A549 (cell line): ENCODE measurements at regions not wholly inside any gene's neighbourhood (a gene's known extent, or its start where the extent isn't known, plus 50 kb on each side); places are given as distances from the start of the nearest gene placed in this dataset.

Experiments
- ATAC-seq, 2 experiments: fragments of 200-7000 bp in 1 of 2; fragments of >200 bp in 1 of 2; cut with Nextera tagmentation in 1 of 2; cut with Tn5 transposase in 1 of 2; 3 replicates each; pipeline versions ENCODE4 v1.8.0 to v1.9.1; 2018 to 2020; ENCODE audit warnings: mild to moderate bottlenecking in 1 of 2, moderate library complexity in 1 of 2
- CTCF ChIA-PET: fragments of 300-600 bp; sonication (Branson Sonifier 250); formaldehyde crosslinking; extraction: SDS; loops from one replicate; lab custom pipeline; 2021; ENCODE audit warnings: antibody characterized with exemption, inconsistent platforms; lab: Yijun Ruan, JAX
- POLR2A ChIA-PET: fragments of 350-600 bp; formaldehyde crosslinking; extraction: SDS; loops from one replicate; lab custom pipeline; 2021; ENCODE audit warnings: antibody characterized with exemption, inconsistent platforms; lab: Yijun Ruan, JAX
- DNase-seq, 2 experiments: peaks; one replicate each; pipeline versions ENCODE4 v3.0.0 to v3.0.0-alpha.2; 2011 to 2016; ENCODE audit warnings: low read depth in 1 of 2, low spot score in 1 of 2
- FAIRE-seq: peaks from 2 replicates; lab custom pipeline; 2011; peaks lifted over from hg19 to GRCh38; lab: Jason Lieb, UNC
- H3K27ac ChIP-seq, 2 experiments: fragments of >200 bp; sonication (Bioruptor Twin); formaldehyde crosslinking; 3 replicates each; pipeline ENCODE4 v1.5.1; 2016 to 2017
- H3K4me1 ChIP-seq: fragments of >200 bp; sonication (Bioruptor Twin); formaldehyde crosslinking; 3 replicates; pipeline ENCODE4 v1.6.1; 2016
- H3K4me2 ChIP-seq: fragments of >200 bp; sonication (Bioruptor Twin); formaldehyde crosslinking; 3 replicates; pipeline ENCODE4 v1.6.1; 2016
- H3K4me3 ChIP-seq: fragments of >200 bp; sonication (Bioruptor Twin); formaldehyde crosslinking; 3 replicates; pipeline ENCODE4 v1.5.1; 2016
- H3K9me3 ChIP-seq: fragments of >200 bp; sonication (Bioruptor Twin); formaldehyde crosslinking; 3 replicates; pipeline ENCODE4 v1.6.1; 2016
- CBX8 ChIP-seq: fragments of 200-600 bp; sonication (generic); IDR thresholded peaks from 2 replicates; pipeline ENCODE4 v1.6.1; 2016
- CEBPB ChIP-seq, 2 experiments: fragments of >200 bp in 1 of 2; sonication (Bioruptor Twin) in 1 of 2; formaldehyde crosslinking in 1 of 2; IDR thresholded peaks; 2 replicates each; pipeline ENCODE4 v1.6.1; 2012 to 2016
- CHD2 ChIP-seq: fragments of 150-350 bp; IDR thresholded peaks from 2 replicates; pipeline ENCODE4 v1.6.1; 2014; ENCODE audit warnings: low read length; ENCODE audit not compliant: partially characterized antibody
- EHMT2 ChIP-seq: fragments of 200-600 bp; sonication (generic); IDR thresholded peaks from 2 replicates; pipeline ENCODE4 v1.6.1; 2016; ENCODE audit warnings: antibody characterized with exemption, low read depth, mild to moderate bottlenecking, moderate library complexity
- EP300 ChIP-seq, 2 experiments: fragments of >200 bp; sonication (Bioruptor Twin); formaldehyde crosslinking; IDR thresholded peaks; 2 replicates in 1 of 2; 3 replicates in 1 of 2; pipeline ENCODE4 v1.6.1; 2016 to 2017
- FOSB ChIP-seq: fragments of 250-450 bp; sonication (Bioruptor Pico); IDR thresholded peaks from 2 replicates; pipeline ENCODE4 v1.5.0; 2020; ENCODE audit warnings: mild to moderate bottlenecking, moderate library complexity
- HEYL ChIP-seq: fragments of 250-450 bp; sonication (Bioruptor Pico); IDR thresholded peaks from 2 replicates; pipeline ENCODE4 v1.8.0; 2021; ENCODE audit warnings: mild to moderate bottlenecking, moderate library complexity
- NR3C1 ChIP-seq: fragments of >200 bp; sonication (Bioruptor Twin); formaldehyde crosslinking; IDR thresholded peaks from 3 replicates; pipeline ENCODE4 v1.6.1; 2017
- POLR2A ChIP-seq: IDR thresholded peaks from 2 replicates; pipeline ENCODE4 v1.6.1; 2012; ENCODE audit warnings: mild to moderate bottlenecking, low read length
- RFX5 ChIP-seq: fragments of 450-650 bp; IDR thresholded peaks from 2 replicates; pipeline ENCODE4 v1.7.1; 2014; ENCODE audit warnings: antibody characterized with exemption, mild to moderate bottlenecking, moderate library complexity
- RNF2 ChIP-seq: fragments of 200-600 bp; sonication (generic); IDR thresholded peaks from 2 replicates; pipeline ENCODE4 v1.6.1; 2016; ENCODE audit warnings: low read depth, mild to moderate bottlenecking, antibody characterized with exemption, moderate library complexity, borderline replicate concordance
- SMC3 ChIP-seq: fragments of >200 bp; sonication (Bioruptor Twin); formaldehyde crosslinking; IDR thresholded peaks from 3 replicates; pipeline ENCODE4 v1.6.1; 2018; ENCODE audit warnings: inconsistent platforms
- SREBF2 ChIP-seq: fragments of 450-650 bp; IDR thresholded peaks from 2 replicates; pipeline ENCODE4 v1.6.1; 2014; ENCODE audit warnings: mild to moderate bottlenecking, moderate library complexity
- TFCP2L1 ChIP-seq: fragments of 250-450 bp; sonication (Bioruptor Pico); IDR thresholded peaks from 2 replicates; pipeline ENCODE4 v1.5.0; 2021; ENCODE audit warnings: mild to moderate bottlenecking
- ZC3H11A ChIP-seq: fragments of 450-650 bp; IDR thresholded peaks from 2 replicates; pipeline ENCODE4 v1.6.1; 2014; ENCODE audit warnings: antibody characterized with exemption, mild to moderate bottlenecking
- WGBS: methylation state at CpG from one replicate; pipeline ENCODE4 v1.1.6; 2017; ENCODE audit errors: missing lambda C conversion rate; 5-methylcytosine and 5-hydroxymethylcytosine counted together
- TF ChIP-seq, protein P1 (sequence below): fragments of >200 bp; sonication (Bioruptor Twin); formaldehyde crosslinking; IDR thresholded peaks from 3 replicates; pipeline ENCODE4 v1.6.1; 2016
- TF ChIP-seq, protein P2 (sequence below): fragments of 250-450 bp; sonication (Bioruptor Pico); IDR thresholded peaks from 2 replicates; pipeline ENCODE4 v1.5.0; 2020; ENCODE audit warnings: low read depth, mild to moderate bottlenecking, moderate library complexity
- TF ChIP-seq, protein P3 (sequence below): fragments of 150-350 bp; IDR thresholded peaks from 2 replicates; pipeline ENCODE4 v1.6.1; 2014; ENCODE audit warnings: low read depth, mild to moderate bottlenecking, low read length
- TF ChIP-seq, protein P4 (sequence below): fragments of >200 bp; sonication (Bioruptor Twin); formaldehyde crosslinking; IDR thresholded peaks from 2 replicates; pipeline ENCODE4 v1.6.1; 2016
- TF ChIP-seq, protein P5 (sequence below): fragments of >200 bp; sonication (Bioruptor Twin); formaldehyde crosslinking; IDR thresholded peaks from 3 replicates; pipeline ENCODE4 v1.5.1; 2016
- TF ChIP-seq, protein P6 (sequence below): IDR thresholded peaks from 2 replicates; pipeline ENCODE4 v1.6.1; 2012

DNA sequence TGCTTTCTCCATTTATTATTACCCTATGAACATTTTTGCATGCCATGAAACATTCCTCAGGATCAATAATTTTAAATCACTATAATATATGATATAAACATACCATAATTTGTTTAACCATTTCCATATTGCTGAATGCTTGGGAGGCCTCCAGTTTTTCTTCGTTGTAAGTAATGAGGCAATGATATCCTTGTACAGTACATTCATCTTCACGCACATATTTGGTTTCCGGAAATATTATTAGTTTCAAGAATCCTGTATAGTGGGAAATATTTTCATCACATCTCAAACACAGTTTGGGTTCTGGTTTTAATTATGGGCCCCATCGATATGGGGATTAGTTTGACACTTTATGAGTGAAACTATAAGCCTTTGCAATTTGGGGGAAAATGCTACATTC is 135.4 kb downstream of the HS3ST3B1 start (continued):
- TF ChIP-seq, protein P1, sequence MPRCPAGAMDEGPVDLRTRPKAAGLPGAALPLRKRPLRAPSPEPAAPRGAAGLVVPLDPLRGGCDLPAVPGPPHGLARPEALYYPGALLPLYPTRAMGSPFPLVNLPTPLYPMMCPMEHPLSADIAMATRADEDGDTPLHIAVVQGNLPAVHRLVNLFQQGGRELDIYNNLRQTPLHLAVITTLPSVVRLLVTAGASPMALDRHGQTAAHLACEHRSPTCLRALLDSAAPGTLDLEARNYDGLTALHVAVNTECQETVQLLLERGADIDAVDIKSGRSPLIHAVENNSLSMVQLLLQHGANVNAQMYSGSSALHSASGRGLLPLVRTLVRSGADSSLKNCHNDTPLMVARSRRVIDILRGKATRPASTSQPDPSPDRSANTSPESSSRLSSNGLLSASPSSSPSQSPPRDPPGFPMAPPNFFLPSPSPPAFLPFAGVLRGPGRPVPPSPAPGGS = no peak
- no peak for TF ChIP-seq CBX8
- TF ChIP-seq CHD2 = no peak
- no peak for TF ChIP-seq POLR2A
- no peak for TF ChIP-seq TFCP2L1 (CRISPR knock-in tag)
- no peak for TF ChIP-seq HEYL (CRISPR knock-in tag)
- TF ChIP-seq FOSB = no peak
- no peak for TF ChIP-seq RNF2
- TF ChIP-seq, protein P2, sequence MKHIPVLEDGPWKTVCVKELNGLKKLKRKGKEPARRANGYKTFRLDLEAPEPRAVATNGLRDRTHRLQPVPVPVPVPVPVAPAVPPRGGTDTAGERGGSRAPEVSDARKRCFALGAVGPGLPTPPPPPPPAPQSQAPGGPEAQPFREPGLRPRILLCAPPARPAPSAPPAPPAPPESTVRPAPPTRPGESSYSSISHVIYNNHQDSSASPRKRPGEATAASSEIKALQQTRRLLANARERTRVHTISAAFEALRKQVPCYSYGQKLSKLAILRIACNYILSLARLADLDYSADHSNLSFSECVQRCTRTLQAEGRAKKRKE (CRISPR knock-in tag) = no peak
- TF ChIP-seq, protein P3, sequence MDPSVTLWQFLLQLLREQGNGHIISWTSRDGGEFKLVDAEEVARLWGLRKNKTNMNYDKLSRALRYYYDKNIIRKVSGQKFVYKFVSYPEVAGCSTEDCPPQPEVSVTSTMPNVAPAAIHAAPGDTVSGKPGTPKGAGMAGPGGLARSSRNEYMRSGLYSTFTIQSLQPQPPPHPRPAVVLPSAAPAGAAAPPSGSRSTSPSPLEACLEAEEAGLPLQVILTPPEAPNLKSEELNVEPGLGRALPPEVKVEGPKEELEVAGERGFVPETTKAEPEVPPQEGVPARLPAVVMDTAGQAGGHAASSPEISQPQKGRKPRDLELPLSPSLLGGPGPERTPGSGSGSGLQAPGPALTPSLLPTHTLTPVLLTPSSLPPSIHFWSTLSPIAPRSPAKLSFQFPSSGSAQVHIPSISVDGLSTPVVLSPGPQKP = no peak

DNA sequence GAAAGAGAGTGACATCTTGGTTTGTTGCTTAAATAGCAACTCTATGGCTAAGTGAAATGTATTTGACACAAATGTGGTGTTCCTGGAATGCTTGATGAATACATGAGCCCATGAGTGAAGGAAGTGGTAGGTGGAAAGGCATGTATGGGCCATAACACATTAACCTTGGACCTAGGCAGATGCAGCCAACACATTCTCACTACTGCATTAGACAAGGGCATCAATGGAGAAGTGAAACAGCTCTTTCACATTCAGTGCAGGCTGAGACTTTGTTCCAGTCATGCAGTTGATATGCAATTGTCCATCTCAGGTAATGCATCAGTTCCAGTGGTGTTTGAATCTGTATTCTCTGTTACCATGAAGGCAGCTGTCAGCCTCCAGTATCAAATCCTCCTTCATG is 133.6 kb downstream of the HS3ST3B1 start:
- Histone ChIP-seq H3K27ac (no peak overlapping the region), H3K4me3 (no peak overlapping the region), H3K4me2 (no peak overlapping the region), H3K9me3 (0 out of 3 replicates have a peak, but pooled peaks cover 2% of the 10 kb centered on the region), H3K4me1 (no peaks in the 10 kb centered on the region)
- no peak for FAIRE-seq
- ATAC-seq = no peak
- no peak for TF ChIP-seq NR3C1
- TF ChIP-seq FOSB = no peak
- DNase-seq = no peak
- POLR2A ChIA-PET = no interaction called here
- CTCF ChIA-PET = interaction anchor here (1.0 to 1.2 kb wide), 2 partner anchors 10 to 65 kb away, joined by 3 read pairs; no protein-coding TSS in a partner anchor

DNA sequence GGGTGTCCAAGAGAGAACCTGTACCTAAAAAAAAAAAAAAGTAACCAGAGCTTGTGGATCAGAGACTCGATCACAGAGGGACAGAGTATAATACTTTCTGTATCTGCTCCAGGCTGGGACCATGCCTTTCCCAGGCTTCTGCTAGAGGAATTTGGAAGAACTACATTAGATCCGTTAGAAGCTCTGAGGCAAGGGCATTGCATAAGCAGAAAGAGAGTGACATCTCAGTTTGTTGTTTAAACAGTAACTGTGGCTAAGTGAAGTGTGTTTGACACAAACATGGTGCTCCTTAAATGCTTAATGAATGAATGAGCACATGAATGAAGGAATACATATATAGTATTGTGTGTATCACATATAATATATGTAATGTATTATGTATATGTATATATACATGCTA is 131.2 kb downstream of the HS3ST3B1 start:
- ChIA-PET POLR2A (no interaction called here), CTCF (no interaction called here)
- Histone ChIP-seq H3K9me3 (0 out of 3 replicates have a peak, but pooled peaks cover 2% of the 10 kb centered on the region), H3K4me3 (no peak overlapping the region), H3K4me1 (no peaks in the 10 kb centered on the region), H3K27ac (no peak overlapping the region), H3K4me2 (no peak overlapping the region)
- no peak for FAIRE-seq
- WGBS = 4% methylated on average over 2 of the region's 2 CpGs
- ATAC-seq = no peak
- TF ChIP-seq, protein P4, sequence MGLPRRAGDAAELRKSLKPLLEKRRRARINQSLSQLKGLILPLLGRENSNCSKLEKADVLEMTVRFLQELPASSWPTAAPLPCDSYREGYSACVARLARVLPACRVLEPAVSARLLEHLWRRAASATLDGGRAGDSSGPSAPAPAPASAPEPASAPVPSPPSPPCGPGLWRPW = no peak
- TF ChIP-seq CEBPB (IDR thresholded peaks at IDR 0.05) = no peak
- TF ChIP-seq, protein P5, sequence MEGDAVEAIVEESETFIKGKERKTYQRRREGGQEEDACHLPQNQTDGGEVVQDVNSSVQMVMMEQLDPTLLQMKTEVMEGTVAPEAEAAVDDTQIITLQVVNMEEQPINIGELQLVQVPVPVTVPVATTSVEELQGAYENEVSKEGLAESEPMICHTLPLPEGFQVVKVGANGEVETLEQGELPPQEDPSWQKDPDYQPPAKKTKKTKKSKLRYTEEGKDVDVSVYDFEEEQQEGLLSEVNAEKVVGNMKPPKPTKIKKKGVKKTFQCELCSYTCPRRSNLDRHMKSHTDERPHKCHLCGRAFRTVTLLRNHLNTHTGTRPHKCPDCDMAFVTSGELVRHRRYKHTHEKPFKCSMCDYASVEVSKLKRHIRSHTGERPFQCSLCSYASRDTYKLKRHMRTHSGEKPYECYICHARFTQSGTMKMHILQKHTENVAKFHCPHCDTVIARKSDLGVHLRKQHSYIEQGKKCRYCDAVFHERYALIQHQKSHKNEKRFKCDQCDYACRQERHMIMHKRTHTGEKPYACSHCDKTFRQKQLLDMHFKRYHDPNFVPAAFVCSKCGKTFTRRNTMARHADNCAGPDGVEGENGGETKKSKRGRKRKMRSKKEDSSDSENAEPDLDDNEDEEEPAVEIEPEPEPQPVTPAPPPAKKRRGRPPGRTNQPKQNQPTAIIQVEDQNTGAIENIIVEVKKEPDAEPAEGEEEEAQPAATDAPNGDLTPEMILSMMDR = no peak
- TF ChIP-seq SMC3 = no peak
- TF ChIP-seq, protein P6, sequence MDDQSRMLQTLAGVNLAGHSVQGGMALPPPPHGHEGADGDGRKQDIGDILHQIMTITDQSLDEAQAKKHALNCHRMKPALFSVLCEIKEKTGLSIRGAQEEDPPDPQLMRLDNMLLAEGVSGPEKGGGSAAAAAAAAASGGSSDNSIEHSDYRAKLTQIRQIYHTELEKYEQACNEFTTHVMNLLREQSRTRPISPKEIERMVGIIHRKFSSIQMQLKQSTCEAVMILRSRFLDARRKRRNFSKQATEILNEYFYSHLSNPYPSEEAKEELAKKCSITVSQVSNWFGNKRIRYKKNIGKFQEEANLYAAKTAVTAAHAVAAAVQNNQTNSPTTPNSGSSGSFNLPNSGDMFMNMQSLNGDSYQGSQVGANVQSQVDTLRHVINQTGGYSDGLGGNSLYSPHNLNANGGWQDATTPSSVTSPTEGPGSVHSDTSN = no peak
- TF ChIP-seq ZC3H11A = no peak
- TF ChIP-seq EP300 (IDR thresholded peaks at IDR 0.05) = no peak
- TF ChIP-seq RFX5 = no peak
- no peak for TF ChIP-seq RNF2
- no peak for TF ChIP-seq SREBF2
- TF ChIP-seq TFCP2L1 (CRISPR knock-in tag) = no peak
- TF ChIP-seq EHMT2 = no peak
- TF ChIP-seq POLR2A = no peak
- DNase-seq = no peak
